WTC11 (cell line): ENCODE measurements at regions not wholly inside any gene's neighbourhood (a gene's known extent, or its start where the extent isn't known, plus 50 kb on each side); places are given as distances from the start of the nearest gene placed in this dataset.

Source experiments
- ATAC-seq: fragments of 200-7000 bp; cut with Tn5 transposase; 2 replicates; pipeline ENCODE4 v1.10.0; 2021; ENCODE audit warnings: mild to moderate bottlenecking, moderate library complexity
- CTCF ChIA-PET: fragments of 300-600 bp; sonication (Branson Sonifier 250); formaldehyde crosslinking; loops from one replicate; lab custom pipeline; 2021; ENCODE audit warnings: antibody characterized with exemption; lab: Charles Lee
- POLR2A ChIA-PET: fragments of 350-600 bp; sonication (Branson Sonifier 250); formaldehyde crosslinking; loops from one replicate; lab custom pipeline; 2021; ENCODE audit warnings: antibody characterized with exemption; lab: Charles Lee
- DNase-seq: peaks from one replicate; pipeline ENCODE4 v3.0.0; 2021; ENCODE audit warnings: low spot score
- H3K27ac Mint-ChIP-seq: 2 replicates; pipeline ENCODE4 v1.8.0; 2021; ENCODE audit warnings: mixed read lengths
- H3K27me3 Mint-ChIP-seq: 2 replicates; pipeline ENCODE4 v1.8.0; 2021; ENCODE audit warnings: low read depth, mild to moderate bottlenecking, moderate library complexity, mixed read lengths
- H3K36me3 Mint-ChIP-seq: 2 replicates; pipeline ENCODE4 v1.8.0; 2021; ENCODE audit warnings: mixed read lengths
- H3K4me1 Mint-ChIP-seq: 2 replicates; pipeline ENCODE4 v1.8.0; 2022; ENCODE audit warnings: mixed read lengths
- H3K4me3 Mint-ChIP-seq: 2 replicates; pipeline ENCODE4 v1.8.0; 2021; ENCODE audit warnings: mild to moderate bottlenecking, moderate library complexity, mixed read lengths
- H3K9me3 Mint-ChIP-seq: 2 replicates; pipeline ENCODE4 v1.8.0; 2021; ENCODE audit warnings: mixed read lengths
- CREB1 ChIP-seq: sonication (generic); formaldehyde crosslinking; IDR thresholded peaks from 2 replicates; pipeline ENCODE4 v1.8.0; 2023; ENCODE audit warnings: mild to moderate bottlenecking, missing genetic modification reagents
- ELF4 ChIP-seq: sonication (generic); formaldehyde crosslinking; IDR thresholded peaks from 2 replicates; pipeline ENCODE4 v1.8.1; 2022; ENCODE audit warnings: low read depth, mild to moderate bottlenecking, moderate library complexity, missing genetic modification reagents
- FOXK1 ChIP-seq: sonication (generic); formaldehyde crosslinking; IDR thresholded peaks from 2 replicates; pipeline ENCODE4 v1.8.0; 2022; ENCODE audit warnings: mild to moderate bottlenecking, moderate library complexity, missing genetic modification reagents
- GTF2I ChIP-seq: fragments of 250-450 bp; sonication (Bioruptor Pico); conservative IDR thresholded peaks from 2 replicates; pipeline ENCODE4 v1.4.0; 2021; ENCODE audit warnings: mild to moderate bottlenecking
- JAZF1 ChIP-seq: fragments of 250-450 bp; sonication (Bioruptor Pico); IDR thresholded peaks from 2 replicates; pipeline ENCODE4 v1.9.0; 2021; ENCODE audit warnings: moderate library complexity, mild to moderate bottlenecking, inconsistent platforms
- MYBL2 ChIP-seq: sonication (generic); formaldehyde crosslinking; IDR thresholded peaks from 2 replicates; pipeline ENCODE4 v1.8.1; 2023; ENCODE audit warnings: mild to moderate bottlenecking, moderate library complexity, missing genetic modification reagents
- NR2C2 ChIP-seq: sonication (generic); formaldehyde crosslinking; IDR thresholded peaks from 2 replicates; pipeline ENCODE4 v1.8.0; 2022; ENCODE audit warnings: mild to moderate bottlenecking, missing genetic modification reagents
- NR3C1 ChIP-seq: sonication (generic); formaldehyde crosslinking; conservative IDR thresholded peaks from 2 replicates; pipeline ENCODE4 v1.8.1; 2023; ENCODE audit warnings: low read depth, mild to moderate bottlenecking, missing genetic modification reagents
- PRRX2 ChIP-seq: fragments of 250-450 bp; sonication (Bioruptor Pico); IDR thresholded peaks from 2 replicates; pipeline ENCODE4 v1.8.0; 2021; ENCODE audit warnings: mild to moderate bottlenecking
- RELA ChIP-seq: sonication (generic); formaldehyde crosslinking; IDR thresholded peaks from 2 replicates; pipeline ENCODE4 v1.8.1; 2022; ENCODE audit warnings: missing genetic modification reagents, mild to moderate bottlenecking, borderline replicate concordance
- SMAD4 ChIP-seq: sonication (generic); formaldehyde crosslinking; IDR thresholded peaks from 2 replicates; pipeline ENCODE4 v1.8.0; 2022; ENCODE audit warnings: mild to moderate bottlenecking, missing genetic modification reagents
- SOX15 ChIP-seq: fragments of 250-450 bp; sonication (Bioruptor Pico); IDR thresholded peaks from 2 replicates; pipeline ENCODE4 v1.9.0; 2021; ENCODE audit warnings: mild to moderate bottlenecking
- SP1 ChIP-seq: sonication (generic); formaldehyde crosslinking; conservative IDR thresholded peaks from 2 replicates; pipeline ENCODE4 v1.8.1; 2022; ENCODE audit warnings: missing genetic modification reagents
- TEAD4 ChIP-seq: sonication (generic); formaldehyde crosslinking; IDR thresholded peaks from 2 replicates; pipeline ENCODE4 v1.8.0; 2022; ENCODE audit warnings: mild to moderate bottlenecking, missing genetic modification reagents
- ZNF138 ChIP-seq: sonication (generic); formaldehyde crosslinking; conservative IDR thresholded peaks from 2 replicates; pipeline ENCODE4 v1.8.1; 2022; ENCODE audit warnings: mild to moderate bottlenecking, moderate library complexity, missing genetic modification reagents
- TF ChIP-seq, protein P1 (sequence below): sonication (generic); formaldehyde crosslinking; IDR thresholded peaks from 2 replicates; pipeline ENCODE4 v1.8.0; 2022; ENCODE audit warnings: missing genetic modification reagents
- TF ChIP-seq, protein P2 (sequence below): sonication (generic); formaldehyde crosslinking; IDR thresholded peaks from 2 replicates; pipeline ENCODE4 v1.8.1; 2023; ENCODE audit warnings: mild to moderate bottlenecking, missing genetic modification reagents, borderline replicate concordance
- TF ChIP-seq, protein P3 (sequence below): sonication (generic); formaldehyde crosslinking; IDR thresholded peaks from 2 replicates; pipeline ENCODE4 v1.8.0; 2022; ENCODE audit warnings: mild to moderate bottlenecking, missing genetic modification reagents
- TF ChIP-seq, protein P4 (sequence below): sonication (generic); formaldehyde crosslinking; conservative IDR thresholded peaks from 2 replicates; pipeline ENCODE4 v1.8.1; 2023; ENCODE audit warnings: mild to moderate bottlenecking, low read depth, missing genetic modification reagents, moderate library complexity

DNA sequence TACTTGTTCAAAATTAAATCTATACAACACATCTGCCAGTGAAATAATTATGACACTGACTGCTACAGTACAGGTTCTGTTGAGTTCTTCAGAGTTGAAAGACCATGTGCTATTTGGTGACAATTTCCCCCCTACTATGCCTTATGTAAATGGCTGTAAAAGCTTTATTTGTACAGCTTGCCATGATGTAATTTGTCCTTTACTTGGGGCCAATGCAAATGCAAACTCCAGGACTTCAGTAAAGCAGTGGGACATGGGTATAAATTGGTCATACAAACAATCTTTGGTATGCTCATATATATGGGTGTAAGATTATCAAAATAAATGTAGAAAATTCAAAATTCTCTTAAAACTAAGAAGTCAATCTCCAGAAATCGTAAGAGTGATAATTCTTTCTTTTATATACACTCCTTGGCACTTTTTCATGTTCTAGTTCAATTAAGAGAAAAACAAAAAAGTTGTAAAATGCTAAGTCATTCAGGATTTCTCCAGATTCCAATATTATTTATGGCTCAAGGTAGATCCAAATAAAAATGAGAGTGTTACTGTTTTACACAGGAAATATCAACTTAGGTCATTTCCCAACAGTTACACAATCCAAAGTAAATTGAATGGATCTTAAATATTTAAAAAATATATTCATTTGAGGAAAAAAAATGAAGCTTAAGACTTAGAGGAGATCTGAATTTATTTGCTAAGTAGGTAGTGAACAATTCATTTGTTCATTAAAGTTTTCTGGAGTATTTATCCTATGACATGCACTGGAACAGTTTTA is 1310.5 kb upstream of the CITED2 start (continued):
- TF ChIP-seq, protein P1, sequence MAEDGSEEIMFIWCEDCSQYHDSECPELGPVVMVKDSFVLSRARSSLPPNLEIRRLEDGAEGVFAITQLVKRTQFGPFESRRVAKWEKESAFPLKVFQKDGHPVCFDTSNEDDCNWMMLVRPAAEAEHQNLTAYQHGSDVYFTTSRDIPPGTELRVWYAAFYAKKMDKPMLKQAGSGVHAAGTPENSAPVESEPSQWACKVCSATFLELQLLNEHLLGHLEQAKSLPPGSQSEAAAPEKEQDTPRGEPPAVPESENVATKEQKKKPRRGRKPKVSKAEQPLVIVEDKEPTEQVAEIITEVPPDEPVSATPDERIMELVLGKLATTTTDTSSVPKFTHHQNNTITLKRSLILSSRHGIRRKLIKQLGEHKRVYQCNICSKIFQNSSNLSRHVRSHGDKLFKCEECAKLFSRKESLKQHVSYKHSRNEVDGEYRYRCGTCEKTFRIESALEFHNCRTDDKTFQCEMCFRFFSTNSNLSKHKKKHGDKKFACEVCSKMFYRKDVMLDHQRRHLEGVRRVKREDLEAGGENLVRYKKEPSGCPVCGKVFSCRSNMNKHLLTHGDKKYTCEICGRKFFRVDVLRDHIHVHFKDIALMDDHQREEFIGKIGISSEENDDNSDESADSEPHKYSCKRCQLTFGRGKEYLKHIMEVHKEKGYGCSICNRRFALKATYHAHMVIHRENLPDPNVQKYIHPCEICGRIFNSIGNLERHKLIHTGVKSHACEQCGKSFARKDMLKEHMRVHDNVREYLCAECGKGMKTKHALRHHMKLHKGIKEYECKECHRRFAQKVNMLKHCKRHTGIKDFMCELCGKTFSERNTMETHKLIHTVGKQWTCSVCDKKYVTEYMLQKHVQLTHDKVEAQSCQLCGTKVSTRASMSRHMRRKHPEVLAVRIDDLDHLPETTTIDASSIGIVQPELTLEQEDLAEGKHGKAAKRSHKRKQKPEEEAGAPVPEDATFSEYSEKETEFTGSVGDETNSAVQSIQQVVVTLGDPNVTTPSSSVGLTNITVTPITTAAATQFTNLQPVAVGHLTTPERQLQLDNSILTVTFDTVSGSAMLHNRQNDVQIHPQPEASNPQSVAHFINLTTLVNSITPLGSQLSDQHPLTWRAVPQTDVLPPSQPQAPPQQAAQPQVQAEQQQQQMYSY (CRISPR knock-in tag) = no peak
- TF ChIP-seq MYBL2 (CRISPR knock-in tag) (no peak), NR2C2 (CRISPR knock-in tag) (no peak), NR3C1 (no peak), SMAD4 (CRISPR knock-in tag) (no peak)
- TF ChIP-seq, protein P2, sequence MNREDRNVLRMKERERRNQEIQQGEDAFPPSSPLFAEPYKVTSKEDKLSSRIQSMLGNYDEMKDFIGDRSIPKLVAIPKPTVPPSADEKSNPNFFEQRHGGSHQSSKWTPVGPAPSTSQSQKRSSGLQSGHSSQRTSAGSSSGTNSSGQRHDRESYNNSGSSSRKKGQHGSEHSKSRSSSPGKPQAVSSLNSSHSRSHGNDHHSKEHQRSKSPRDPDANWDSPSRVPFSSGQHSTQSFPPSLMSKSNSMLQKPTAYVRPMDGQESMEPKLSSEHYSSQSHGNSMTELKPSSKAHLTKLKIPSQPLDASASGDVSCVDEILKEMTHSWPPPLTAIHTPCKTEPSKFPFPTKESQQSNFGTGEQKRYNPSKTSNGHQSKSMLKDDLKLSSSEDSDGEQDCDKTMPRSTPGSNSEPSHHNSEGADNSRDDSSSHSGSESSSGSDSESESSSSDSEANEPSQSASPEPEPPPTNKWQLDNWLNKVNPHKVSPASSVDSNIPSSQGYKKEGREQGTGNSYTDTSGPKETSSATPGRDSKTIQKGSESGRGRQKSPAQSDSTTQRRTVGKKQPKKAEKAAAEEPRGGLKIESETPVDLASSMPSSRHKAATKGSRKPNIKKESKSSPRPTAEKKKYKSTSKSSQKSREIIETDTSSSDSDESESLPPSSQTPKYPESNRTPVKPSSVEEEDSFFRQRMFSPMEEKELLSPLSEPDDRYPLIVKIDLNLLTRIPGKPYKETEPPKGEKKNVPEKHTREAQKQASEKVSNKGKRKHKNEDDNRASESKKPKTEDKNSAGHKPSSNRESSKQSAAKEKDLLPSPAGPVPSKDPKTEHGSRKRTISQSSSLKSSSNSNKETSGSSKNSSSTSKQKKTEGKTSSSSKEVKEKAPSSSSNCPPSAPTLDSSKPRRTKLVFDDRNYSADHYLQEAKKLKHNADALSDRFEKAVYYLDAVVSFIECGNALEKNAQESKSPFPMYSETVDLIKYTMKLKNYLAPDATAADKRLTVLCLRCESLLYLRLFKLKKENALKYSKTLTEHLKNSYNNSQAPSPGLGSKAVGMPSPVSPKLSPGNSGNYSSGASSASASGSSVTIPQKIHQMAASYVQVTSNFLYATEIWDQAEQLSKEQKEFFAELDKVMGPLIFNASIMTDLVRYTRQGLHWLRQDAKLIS (CRISPR knock-in tag) = no peak
- TF ChIP-seq, protein P3, sequence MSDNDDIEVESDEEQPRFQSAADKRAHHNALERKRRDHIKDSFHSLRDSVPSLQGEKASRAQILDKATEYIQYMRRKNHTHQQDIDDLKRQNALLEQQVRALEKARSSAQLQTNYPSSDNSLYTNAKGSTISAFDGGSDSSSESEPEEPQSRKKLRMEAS = no peak

DNA sequence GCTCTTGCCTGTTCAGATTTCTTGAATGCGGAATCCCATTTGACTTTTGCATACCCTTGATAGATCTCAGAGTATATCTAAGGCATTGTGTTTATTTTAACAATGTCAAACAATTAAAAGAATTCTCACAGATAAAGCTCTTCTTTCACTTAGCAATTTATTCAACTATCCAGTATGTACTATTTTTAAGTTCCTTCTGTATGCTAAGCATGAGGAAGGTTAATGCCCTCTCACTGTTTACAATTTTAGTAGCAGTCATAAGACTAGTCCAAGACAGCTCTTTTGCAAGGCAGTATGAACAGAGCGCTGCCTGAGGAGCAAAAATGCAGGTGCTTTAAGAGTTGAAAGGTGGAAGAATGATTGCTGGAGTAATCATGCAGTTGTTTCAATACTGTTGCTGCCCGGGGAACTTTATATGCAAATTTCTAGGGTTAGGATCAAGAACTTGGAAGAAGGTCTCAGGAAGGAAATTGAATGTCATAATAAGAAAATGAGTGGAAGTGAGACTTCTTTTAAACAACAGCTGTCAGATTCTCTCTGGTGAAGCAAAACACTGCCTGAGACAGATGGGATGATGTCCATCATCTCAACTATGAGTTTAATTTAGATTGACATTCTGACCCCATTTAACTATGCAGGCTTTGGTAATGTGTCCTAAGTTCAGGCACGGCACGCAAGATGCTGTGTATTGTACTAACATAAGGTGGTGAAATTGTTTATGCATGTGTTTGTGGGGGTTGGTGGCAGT is 1303.5 kb upstream of the CITED2 start:
- ChIA-PET POLR2A (no interaction called here), CTCF (no interaction called here)
- TF ChIP-seq FOXK1 (CRISPR knock-in tag) = no peak
- no peak for TF ChIP-seq SP1 (CRISPR knock-in tag)
- TF ChIP-seq GTF2I (CRISPR knock-in tag) = no peak
- TF ChIP-seq RELA (CRISPR knock-in tag) = no peak
- TF ChIP-seq, protein P4, sequence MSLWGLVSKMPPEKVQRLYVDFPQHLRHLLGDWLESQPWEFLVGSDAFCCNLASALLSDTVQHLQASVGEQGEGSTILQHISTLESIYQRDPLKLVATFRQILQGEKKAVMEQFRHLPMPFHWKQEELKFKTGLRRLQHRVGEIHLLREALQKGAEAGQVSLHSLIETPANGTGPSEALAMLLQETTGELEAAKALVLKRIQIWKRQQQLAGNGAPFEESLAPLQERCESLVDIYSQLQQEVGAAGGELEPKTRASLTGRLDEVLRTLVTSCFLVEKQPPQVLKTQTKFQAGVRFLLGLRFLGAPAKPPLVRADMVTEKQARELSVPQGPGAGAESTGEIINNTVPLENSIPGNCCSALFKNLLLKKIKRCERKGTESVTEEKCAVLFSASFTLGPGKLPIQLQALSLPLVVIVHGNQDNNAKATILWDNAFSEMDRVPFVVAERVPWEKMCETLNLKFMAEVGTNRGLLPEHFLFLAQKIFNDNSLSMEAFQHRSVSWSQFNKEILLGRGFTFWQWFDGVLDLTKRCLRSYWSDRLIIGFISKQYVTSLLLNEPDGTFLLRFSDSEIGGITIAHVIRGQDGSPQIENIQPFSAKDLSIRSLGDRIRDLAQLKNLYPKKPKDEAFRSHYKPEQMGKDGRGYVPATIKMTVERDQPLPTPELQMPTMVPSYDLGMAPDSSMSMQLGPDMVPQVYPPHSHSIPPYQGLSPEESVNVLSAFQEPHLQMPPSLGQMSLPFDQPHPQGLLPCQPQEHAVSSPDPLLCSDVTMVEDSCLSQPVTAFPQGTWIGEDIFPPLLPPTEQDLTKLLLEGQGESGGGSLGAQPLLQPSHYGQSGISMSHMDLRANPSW (CRISPR knock-in tag) = no peak
- no peak for TF ChIP-seq ELF4 (CRISPR knock-in tag)
- TF ChIP-seq TEAD4 (CRISPR knock-in tag) = no peak
- TF ChIP-seq ZNF138 (CRISPR knock-in tag) = no peak
- no peak for TF ChIP-seq JAZF1 (CRISPR knock-in tag)
- TF ChIP-seq PRRX2 (CRISPR knock-in tag) = no peak
- no peak for TF ChIP-seq CREB1 (CRISPR knock-in tag)
- TF ChIP-seq SOX15 (CRISPR knock-in tag) = no peak
- ATAC-seq = no peak
- Mint-ChIP-seq H3K27me3 (no peaks in the 10 kb centered on the region), H3K4me3 (no peak overlapping the region), H3K27ac (no peak overlapping the region), H3K4me1 (no peaks in the 10 kb centered on the region), H3K9me3 (0 out of 2 replicates have a peak, but pooled peaks cover 3% of the 10 kb centered on the region), H3K36me3 (no peaks in the 10 kb centered on the region)
- DNase-seq = no peak
